IMR-90 (cell line): ENCODE measurements at regions not wholly inside any gene's neighbourhood (a gene's known extent, or its start where the extent isn't known, plus 50 kb on each side); places are given as distances from the start of the nearest gene placed in this dataset.

ENCODE experiments used
- ATAC-seq: fragments of 200-7000 bp; cut with Tn5 transposase; 2 replicates; pipeline ENCODE4 v1.9.1; 2020; ENCODE audit warnings: low read depth, mild to moderate bottlenecking, moderate library complexity
- BruUV-seq: library from RNA; stranded (reverse); fragments of 400-500 nt; replicated peaks from 2 replicates; lab custom pipeline; 2021; lab: Mats Ljungman, UMichigan
- CTCF ChIA-PET: fragments of 300-600 bp; formaldehyde crosslinking; extraction: SDS; loops from one replicate; lab custom pipeline; 2021; ENCODE audit warnings: antibody characterized with exemption; lab: Yijun Ruan, JAX
- POLR2A ChIA-PET: fragments of 300-600 bp; sonication (Branson Sonifier 250); formaldehyde crosslinking; loops from one replicate; lab custom pipeline; 2022; ENCODE audit warnings: antibody characterized with exemption; ENCODE audit not compliant: unreplicated experiment; lab: Charles Lee
- DNase-seq: peaks from one replicate; pipeline ENCODE4 v3.0.0; 2013
- H2AFZ ChIP-seq: replicated peaks from 2 replicates; pipeline ENCODE3; 2013; ENCODE audit warnings: low read length, mild to moderate bottlenecking; ENCODE audit not compliant: poor library complexity
- H2AK5ac ChIP-seq: 2 replicates; pipeline ENCODE4 v1.6.1; 2013; ENCODE audit warnings: low read depth, low read length, inconsistent platforms
- H2AK9ac ChIP-seq: replicated peaks from 2 replicates; pipeline ENCODE3; 2013; ENCODE audit warnings: mild to moderate bottlenecking, low read depth, low read length, moderate library complexity; ENCODE audit not compliant: poor library complexity
- H2BK120ac ChIP-seq: 2 replicates; pipeline ENCODE4 v1.6.1; 2013; ENCODE audit warnings: low read depth, low read length, inconsistent platforms
- H2BK15ac ChIP-seq: 3 replicates; pipeline ENCODE4 v1.6.1; 2013; ENCODE audit warnings: low read depth, low read length, inconsistent platforms
- H2BK20ac ChIP-seq: 2 replicates; pipeline ENCODE4 v1.6.1; 2013; ENCODE audit warnings: low read depth, mild to moderate bottlenecking, inconsistent platforms, low read length, moderate library complexity
- H2BK5ac ChIP-seq: 2 replicates; pipeline ENCODE4 v1.6.1; 2013; ENCODE audit warnings: mild to moderate bottlenecking, low read depth, low read length, inconsistent platforms; ENCODE audit not compliant: poor library complexity, severe bottlenecking
- H3K14ac ChIP-seq: replicated peaks from 2 replicates; pipeline ENCODE4 v1.6.1; 2013; ENCODE audit warnings: low read depth, low read length, inconsistent platforms
- H3K18ac ChIP-seq: 2 replicates; pipeline ENCODE4 v1.6.1; 2013; ENCODE audit warnings: low read depth, low read length, control low read depth
- H3K23ac ChIP-seq: 2 replicates; pipeline ENCODE4 v1.6.1; 2013; ENCODE audit warnings: low read depth, low read length, inconsistent platforms
- H3K27ac ChIP-seq: 2 replicates; pipeline ENCODE4 v1.5.1; 2013; ENCODE audit warnings: mild to moderate bottlenecking, control low read depth, low read length; ENCODE audit not compliant: insufficient read depth
- H3K27me3 ChIP-seq: 2 replicates; pipeline ENCODE4 v1.6.1; 2013; ENCODE audit warnings: low read length; ENCODE audit not compliant: control insufficient read depth, insufficient read depth
- H3K36me3 ChIP-seq: 2 replicates; pipeline ENCODE4 v1.6.1; 2013; ENCODE audit warnings: low read length, mixed read lengths; ENCODE audit not compliant: control insufficient read depth, insufficient read depth
- H3K4ac ChIP-seq: 2 replicates; pipeline ENCODE4 v1.6.1; 2013; ENCODE audit warnings: low read depth, low read length, inconsistent platforms
- H3K4me1 ChIP-seq: 2 replicates; pipeline ENCODE4 v1.6.1; 2013; ENCODE audit warnings: low read length, mixed read lengths; ENCODE audit not compliant: control insufficient read depth, insufficient read depth
- H3K4me2 ChIP-seq: 2 replicates; pipeline ENCODE4 v1.6.1; 2013; ENCODE audit warnings: low read depth, mild to moderate bottlenecking, control low read depth, low read length, moderate library complexity
- H3K4me3 ChIP-seq: 2 replicates; pipeline ENCODE4 v1.5.1; 2013; ENCODE audit warnings: low read depth, mild to moderate bottlenecking, control low read depth, low read length, moderate library complexity; ENCODE audit not compliant: insufficient read depth
- H3K56ac ChIP-seq: 2 replicates; pipeline ENCODE4 v1.6.1; 2013; ENCODE audit warnings: low read length, inconsistent platforms; ENCODE audit not compliant: insufficient read depth; ENCODE audit errors: extremely low read depth
- H3K79me1 ChIP-seq, 2 experiments: 2 replicates each; pipeline ENCODE4 v1.6.1; 2013; ENCODE audit warnings: low read length in 2 of 2, inconsistent platforms in 1 of 2, low read depth in 1 of 2
- H3K9ac ChIP-seq: 2 replicates; pipeline ENCODE4 v1.6.1; 2013; ENCODE audit warnings: low read depth, low read length, control low read depth
- H3K9me1 ChIP-seq: 2 replicates; pipeline ENCODE4 v1.6.1; 2013; ENCODE audit warnings: low read length, inconsistent platforms; ENCODE audit not compliant: insufficient read depth
- H3K9me3 ChIP-seq: 2 replicates; pipeline ENCODE4 v1.6.1; 2013; ENCODE audit warnings: low read length; ENCODE audit not compliant: control insufficient read depth, insufficient read depth
- H4K20me1 ChIP-seq: 2 replicates; pipeline ENCODE4 v1.6.1; 2013; ENCODE audit warnings: low read length, inconsistent platforms; ENCODE audit not compliant: insufficient read depth
- H4K5ac ChIP-seq: 2 replicates; pipeline ENCODE4 v1.6.1; 2013; ENCODE audit warnings: mild to moderate bottlenecking, low read depth, low read length, control low read depth
- H4K8ac ChIP-seq, 2 experiments: 2 replicates each; pipeline ENCODE4 v1.6.1; 2013; ENCODE audit warnings: low read depth in 2 of 2, low read length in 2 of 2, control low read depth in 1 of 2, inconsistent platforms in 1 of 2
- H4K91ac ChIP-seq: 2 replicates; pipeline ENCODE4 v1.6.1; 2013; ENCODE audit warnings: low read depth, low read length, inconsistent platforms; ENCODE audit not compliant: insufficient read depth
- BHLHE40 ChIP-seq: fragments of 150-350 bp; IDR thresholded peaks from 2 replicates; pipeline ENCODE4 v1.6.1; 2016; ENCODE audit warnings: mild to moderate bottlenecking, low read depth, low read length
- CHD1 ChIP-seq: IDR thresholded peaks from 2 replicates; pipeline ENCODE4 v1.6.1; 2012; ENCODE audit warnings: low read depth, low read length, improper control_type of control experiment
- CTCF ChIP-seq: conservative IDR thresholded peaks from 2 replicates; pipeline ENCODE4 v1.5.1; 2012; ENCODE audit warnings: mild to moderate bottlenecking, low read depth, low read length, improper control_type of control experiment
- ELK1 ChIP-seq: fragments of 150-350 bp; IDR thresholded peaks from 2 replicates; pipeline ENCODE4 v1.6.1; 2016; ENCODE audit warnings: low read depth, mild to moderate bottlenecking, low read length, moderate library complexity, borderline replicate concordance
- MAFK ChIP-seq: IDR thresholded peaks from 2 replicates; pipeline ENCODE4 v1.6.1; 2012; ENCODE audit warnings: low read depth, low read length, improper control_type of control experiment
- MXI1 ChIP-seq: IDR thresholded peaks from 2 replicates; pipeline ENCODE4 v1.6.1; 2012; ENCODE audit warnings: low read depth, mild to moderate bottlenecking, low read length, moderate library complexity, borderline replicate concordance
- RAD21 ChIP-seq: IDR thresholded peaks from 2 replicates; pipeline ENCODE4 v1.6.1; 2012; ENCODE audit warnings: low read length, improper control_type of control experiment
- RCOR1 ChIP-seq: IDR thresholded peaks from 2 replicates; pipeline ENCODE4 v1.6.1; 2012; ENCODE audit warnings: mild to moderate bottlenecking, low read length, improper control_type of control experiment; ENCODE audit not compliant: insufficient replicate concordance
- SMC3 ChIP-seq: fragments of 150-350 bp; IDR thresholded peaks from 2 replicates; pipeline ENCODE4 v1.6.1; 2016; ENCODE audit warnings: low read depth, mild to moderate bottlenecking, antibody characterized with exemption, low read length, moderate library complexity
- USF2 ChIP-seq: fragments of 150-350 bp; IDR thresholded peaks from 2 replicates; pipeline ENCODE4 v1.6.1; 2017; ENCODE audit warnings: mild to moderate bottlenecking, antibody characterized with exemption, low read length, low read depth
- WGBS, 2 experiments: methylation state at CpG; one replicate each; pipeline versions ENCODE4 v1.1.5 to v1.1.7; 2013; ENCODE audit warnings: missing lambda C conversion rate in 2 of 2; ENCODE audit not compliant: insufficient read length in 1 of 2; ENCODE audit errors: extremely low coverage in 2 of 2; 5-methylcytosine and 5-hydroxymethylcytosine counted together
- dilution Hi-C: fragments of 300-500 bp; cut with HindIII; formaldehyde crosslinking; loops from one replicate; pipeline ENCODE4 v1.14.3; 2018; ENCODE audit warnings: low sequenced_read_pairs; ENCODE audit not compliant: unreplicated experiment
- in situ Hi-C: fragments of 300-500 bp; cut with MboI; formaldehyde crosslinking; loops from 3 replicates; pipeline ENCODE4 v1.14.3; 2019; ENCODE audit warnings: low sequenced_read_pairs, inconsistent platforms, mixed read lengths
- intact Hi-C: fragments of 100-400 bp; cut with micrococcal nuclease; formaldehyde crosslinking; loops from 2 replicates; pipeline ENCODE4 v1.10.0; 2022

- BruUV-seq: no TSS peak
- no peak overlapping the region for H3K27ac ChIP-seq
- H4K91ac ChIP-seq: no peak overlapping the region
- no peak overlapping the region for H2BK5ac ChIP-seq
- H3K23ac ChIP-seq: no peak overlapping the region
- no peak overlapping the region for H2BK20ac ChIP-seq
- no peak overlapping the region for H3K4ac ChIP-seq
- intact Hi-C loops (no loop called here), in situ Hi-C loops (no loop called here), dilution Hi-C loops (no loop called here)
- no peak overlapping the region for H4K5ac ChIP-seq
- H2AK5ac ChIP-seq: no peak overlapping the region
- no peak overlapping the region for H2BK120ac ChIP-seq
- TF ChIP-seq USF2: no peak
- no peak for TF ChIP-seq BHLHE40
- no peak for TF ChIP-seq RAD21
- TF ChIP-seq CHD1: no peak
- TF ChIP-seq SMC3: no peak
- TF ChIP-seq MAFK: no peak
- TF ChIP-seq CTCF: no peak
- TF ChIP-seq MXI1: no peak
- no peak for TF ChIP-seq RCOR1
- TF ChIP-seq ELK1: no peak
- DNase-seq (no peak), ATAC-seq (no peak)
- no peak overlapping the region for H3K4me2 ChIP-seq
- H3K56ac ChIP-seq: no peak overlapping the region
- ChIA-PET CTCF (no interaction called here), POLR2A (no interaction called here)
- no peaks in the 10 kb centered on the region for H3K9me1 ChIP-seq
- no peaks in the 10 kb centered on the region for H3K36me3 ChIP-seq
- no peaks in the 10 kb centered on the region for H3K27me3 ChIP-seq
- H3K4me3 ChIP-seq: no peak overlapping the region
- no peaks in the 10 kb centered on the region for H3K4me1 ChIP-seq
- 0 out of 2 replicates have a peak, but pooled peaks cover 2% of the 10 kb centered on the region for H3K9me3 ChIP-seq
- no peak overlapping the region for H2BK15ac ChIP-seq
- no peak overlapping the region for H4K8ac ChIP-seq
- WGBS, 2 experiments: 20% methylated on average over 1 of the region's 1 CpG; no CpG with 5 or more reads in 1 of the 2 experiments
- H3K9ac ChIP-seq: no peak overlapping the region
- no peak overlapping the region for H3K18ac ChIP-seq
- no peaks in the 10 kb centered on the region for H3K79me1 ChIP-seq
- no peak overlapping the region for H2AFZ ChIP-seq
- no peak overlapping the region for H2AK9ac ChIP-seq
- H4K20me1 ChIP-seq: no peaks in the 10 kb centered on the region
- no peak overlapping the region for H3K14ac ChIP-seq
Observed at GRCh38 chr3:1506090-1506489, 413.3 kb downstream of the CNTN6 start.
